CD4-positive, alpha-beta T cell (primary cell): ENCODE measurements at regions not wholly inside any gene's neighbourhood (a gene's known extent, or its start where the extent isn't known, plus 50 kb on each side); places are given as distances from the start of the nearest gene placed in this dataset. TPM values are rescaled to one million over a fixed set of nuclear protein-coding genes. Genes with fewer than 3 reads are reported as not detected.

Experiments
- ATAC-seq: fragments of 200-7000 bp; cut with Tn5 transposase; one replicate; pipeline ENCODE4 v1.10.0; 2022; ENCODE audit warnings: mild to moderate bottlenecking; ENCODE audit not compliant: poor library complexity
- CTCF ChIA-PET: fragments of 350-600 bp; sonication (Branson Sonifier 250); formaldehyde crosslinking; loops from one replicate; lab custom pipeline; 2021; ENCODE audit warnings: antibody characterized with exemption, inconsistent platforms; lab: Charles Lee
- POLR2A ChIA-PET: fragments of 350-600 bp; sonication (Branson Sonifier 250); formaldehyde crosslinking; loops from one replicate; lab custom pipeline; 2021; ENCODE audit warnings: antibody characterized with exemption, inconsistent platforms; lab: Charles Lee
- DNase-seq, 14 experiments: peaks; one replicate each; pipeline ENCODE4 v3.0.0-alpha.2; 2013 to 2020; ENCODE audit warnings: mixed read lengths in 2 of 14
- H3K27ac ChIP-seq, 2 donors: one replicate each; pipeline versions ENCODE4 v1.5.1 to v1.7.0; 2013; ENCODE audit warnings: low read length in 2 of 2, low read depth in 1 of 2, mild to moderate bottlenecking in 1 of 2
- H3K27me3 ChIP-seq, 2 experiments: 1 replicate in 1 of 2; 2 replicates in 1 of 2; pipeline versions ENCODE4 v1.6.1 to v1.7.0; 2013; ENCODE audit warnings: low read length in 2 of 2, control low read depth in 1 of 2, mild to moderate bottlenecking in 1 of 2, moderate library complexity in 1 of 2; ENCODE audit not compliant: insufficient read depth in 2 of 2, control insufficient read depth in 1 of 2
- H3K36me3 ChIP-seq: one replicate; pipeline ENCODE4 v1.6.1; 2013; ENCODE audit warnings: low read length, control low read depth; ENCODE audit not compliant: insufficient read depth
- H3K4me1 ChIP-seq: one replicate; pipeline ENCODE4 v1.6.1; 2013; ENCODE audit warnings: low read length, control low read depth; ENCODE audit not compliant: insufficient read depth
- H3K4me3 ChIP-seq: one replicate; pipeline ENCODE4 v1.5.1; 2013; ENCODE audit warnings: mild to moderate bottlenecking, low read length, moderate library complexity
- H3K9me3 ChIP-seq, 2 experiments: 1 replicate in 1 of 2; 2 replicates in 1 of 2; pipeline versions ENCODE4 v1.6.1 to v1.7.0; 2013; ENCODE audit warnings: low read length in 2 of 2, mild to moderate bottlenecking in 2 of 2, control low read depth in 1 of 2, moderate library complexity in 1 of 2; ENCODE audit not compliant: control insufficient read depth in 1 of 2, insufficient read depth in 1 of 2
- H3K27ac Mint-ChIP-seq: one replicate; pipeline ENCODE4 v1.8.0; 2020; ENCODE audit warnings: mixed read lengths
- H3K27me3 Mint-ChIP-seq: one replicate; pipeline ENCODE4 v1.8.0; 2021; ENCODE audit warnings: mixed read lengths
- H3K36me3 Mint-ChIP-seq: one replicate; pipeline ENCODE4 v1.8.0; 2021; ENCODE audit warnings: low read depth, mixed read lengths
- H3K4me1 Mint-ChIP-seq: one replicate; pipeline ENCODE4 v1.8.0; 2021; ENCODE audit warnings: low read depth, mixed read lengths
- H3K4me3 Mint-ChIP-seq: one replicate; pipeline ENCODE4 v1.8.0; 2020; ENCODE audit warnings: mild to moderate bottlenecking, mixed read lengths
- H3K9me3 Mint-ChIP-seq: one replicate; pipeline ENCODE4 v1.8.0; 2020; ENCODE audit warnings: mixed read lengths
- intact Hi-C, 2 experiments: fragments of 100-400 bp; cut with DNase I in 1 of 2; cut with micrococcal nuclease in 1 of 2; formaldehyde crosslinking; loops; one replicate each; pipeline versions ENCODE4 v1.15.1 to v1.9.0; 2023 to 2025; cut with DNase I, micrococcal nuclease
- microRNA-seq: library from miRNA; unstranded; fragments of <30 nt; microRNA quantifications from one replicate; pipeline ENCODE4 v1.2.0, GENCODE V29; 2021; ENCODE audit warnings: borderline microRNAs expressed, borderline replicate concordance
- TF ChIP-seq, protein P1 (sequence below): fragments of 200-600 bp; IDR thresholded peaks from one replicate; pipeline ENCODE4 v1.8.0; 2022; ENCODE audit warnings: antibody characterized with exemption, mild to moderate bottlenecking

- intact Hi-C loops = no loop called here
- H3K36me3 ChIP-seq = no peaks in the 10 kb centered on the region
- DNase-seq = no peak
- H3K4me3 ChIP-seq = no peak overlapping the region
- CTCF ChIA-PET = no interaction called here
- no peaks in the 10 kb centered on the region for H3K4me1 ChIP-seq
- Mint-ChIP-seq H3K4me1 (no peaks in the 10 kb centered on the region), H3K27me3 (peaks cover 9% of the 10 kb centered on the region), H3K4me3 (no peak overlapping the region), H3K27ac (no peak overlapping the region), H3K36me3 (no peaks in the 10 kb centered on the region), H3K9me3 (no peaks in the 10 kb centered on the region)
- no peak overlapping the region for H3K27ac ChIP-seq
- TF ChIP-seq, protein P1, sequence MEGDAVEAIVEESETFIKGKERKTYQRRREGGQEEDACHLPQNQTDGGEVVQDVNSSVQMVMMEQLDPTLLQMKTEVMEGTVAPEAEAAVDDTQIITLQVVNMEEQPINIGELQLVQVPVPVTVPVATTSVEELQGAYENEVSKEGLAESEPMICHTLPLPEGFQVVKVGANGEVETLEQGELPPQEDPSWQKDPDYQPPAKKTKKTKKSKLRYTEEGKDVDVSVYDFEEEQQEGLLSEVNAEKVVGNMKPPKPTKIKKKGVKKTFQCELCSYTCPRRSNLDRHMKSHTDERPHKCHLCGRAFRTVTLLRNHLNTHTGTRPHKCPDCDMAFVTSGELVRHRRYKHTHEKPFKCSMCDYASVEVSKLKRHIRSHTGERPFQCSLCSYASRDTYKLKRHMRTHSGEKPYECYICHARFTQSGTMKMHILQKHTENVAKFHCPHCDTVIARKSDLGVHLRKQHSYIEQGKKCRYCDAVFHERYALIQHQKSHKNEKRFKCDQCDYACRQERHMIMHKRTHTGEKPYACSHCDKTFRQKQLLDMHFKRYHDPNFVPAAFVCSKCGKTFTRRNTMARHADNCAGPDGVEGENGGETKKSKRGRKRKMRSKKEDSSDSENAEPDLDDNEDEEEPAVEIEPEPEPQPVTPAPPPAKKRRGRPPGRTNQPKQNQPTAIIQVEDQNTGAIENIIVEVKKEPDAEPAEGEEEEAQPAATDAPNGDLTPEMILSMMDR = no peak
- POLR2A ChIA-PET = no interaction called here
- H3K9me3 ChIP-seq = no peaks in the 10 kb centered on the region
- H3K27me3 ChIP-seq = no peaks in the 10 kb centered on the region
- no peak for ATAC-seq
Measured at GRCh38 chr5:82331557-82331956, 53.4 kb upstream of the RPS23 start.

GRCh38 chr5:82330530-82331270 lies 52.5 kb upstream of the RPS23 start:
- TF ChIP-seq, protein P1 = no peak
- POLR2A ChIA-PET = no interaction called here
- Histone ChIP-seq H3K36me3 (no peaks in the 10 kb centered on the region), H3K27ac (no peak overlapping the region), H3K9me3 (no peaks in the 10 kb centered on the region), H3K27me3 (no peaks in the 10 kb centered on the region), H3K4me3 (no peak overlapping the region), H3K4me1 (no peaks in the 10 kb centered on the region)
- no peak overlapping the region for H3K4me3 Mint-ChIP-seq
- peaks cover 9% of the 10 kb centered on the region for H3K27me3 Mint-ChIP-seq
- CTCF ChIA-PET = no interaction called here
- no peaks in the 10 kb centered on the region for H3K9me3 Mint-ChIP-seq
- H3K36me3 Mint-ChIP-seq = no peaks in the 10 kb centered on the region
- H3K27ac Mint-ChIP-seq = no peak overlapping the region
- ATAC-seq (no peak), DNase-seq (no peak)
- H3K4me1 Mint-ChIP-seq = no peaks in the 10 kb centered on the region
- intact Hi-C loops = no loop called here

GRCh38 chr5:82329393-82329792 lies 51.2 kb upstream of the RPS23 start:
- ATAC-seq (no peak), DNase-seq (no peak)
- Mint-ChIP-seq H3K4me1 (no peaks in the 10 kb centered on the region), H3K27ac (no peak overlapping the region), H3K4me3 (no peak overlapping the region), H3K27me3 (peaks cover 9% of the 10 kb centered on the region), H3K9me3 (no peaks in the 10 kb centered on the region), H3K36me3 (no peaks in the 10 kb centered on the region)
- Histone ChIP-seq H3K36me3 (no peaks in the 10 kb centered on the region), H3K4me3 (no peak overlapping the region), H3K4me1 (no peaks in the 10 kb centered on the region), H3K27me3 (no peaks in the 10 kb centered on the region), H3K27ac (no peak overlapping the region), H3K9me3 (no peaks in the 10 kb centered on the region)
- TF ChIP-seq, protein P1 = no peak
- ChIA-PET POLR2A (no interaction called here), CTCF (no interaction called here)
- intact Hi-C loops = no loop called here

Small RNAs in the stretch of these regions (microRNA-seq; reads per million reads assigned to microRNA genes)
- gene MIR3977 = not detected
